ENCODE measurements at regions not wholly inside any gene's neighbourhood (a gene's known extent, or its start where the extent isn't known, plus 50 kb on each side); places are given as distances from the start of the nearest gene placed in this dataset.
"Not testable (repeated sequence)": the region's sequence is repeated elsewhere in the genome, so short reads cannot be mapped to it uniquely, and the experiment has no call there.

DNA sequence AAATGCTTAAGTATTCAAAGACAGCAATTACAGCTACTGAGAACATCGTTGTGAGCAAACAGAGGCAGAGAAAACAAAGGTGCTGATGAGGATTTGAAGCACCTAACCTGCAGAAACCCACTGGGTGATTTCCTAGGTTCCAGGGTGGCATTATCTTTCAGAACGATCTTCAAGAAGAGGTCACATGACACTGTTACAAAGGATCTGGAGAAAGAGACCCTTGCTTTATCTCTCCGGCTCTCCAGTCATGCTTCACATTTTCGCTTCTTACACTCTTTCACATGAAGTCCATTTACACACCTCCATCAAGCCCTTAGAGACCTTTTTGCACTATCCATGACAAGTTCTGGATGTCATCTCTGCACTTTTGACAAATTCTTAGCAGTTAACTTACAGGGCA, 70.8 kb downstream of the GOLGA8B start:
- ATAC-seq, result no peak
- intact Hi-C loops (cut with DNase I), result no loop called here
- peaks cover 16% of the 10 kb centered on the region for H3K27me3 ChIP-seq (ENCODE audit: low read depth)

DNA sequence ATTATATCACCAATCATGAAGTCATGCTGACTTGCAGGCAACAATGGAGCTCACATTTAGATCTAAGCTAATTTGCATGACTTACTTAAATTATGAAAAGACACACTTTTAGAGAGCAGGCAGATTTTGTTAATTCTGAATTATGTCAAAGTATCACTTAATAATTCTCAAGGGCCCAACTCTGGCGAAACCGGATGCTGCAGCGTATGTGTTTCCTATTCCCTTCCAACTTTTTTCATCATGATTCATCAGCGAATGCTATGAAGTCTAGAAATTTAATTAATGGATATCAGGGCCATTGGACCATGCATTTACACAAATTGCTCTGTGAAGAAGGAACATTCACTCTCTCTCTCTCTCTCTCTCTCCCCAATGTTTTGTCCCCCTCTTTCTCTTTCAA, 63.5 kb upstream of the GOLGA8A start:
- TF ChIP-seq, protein P1, sequence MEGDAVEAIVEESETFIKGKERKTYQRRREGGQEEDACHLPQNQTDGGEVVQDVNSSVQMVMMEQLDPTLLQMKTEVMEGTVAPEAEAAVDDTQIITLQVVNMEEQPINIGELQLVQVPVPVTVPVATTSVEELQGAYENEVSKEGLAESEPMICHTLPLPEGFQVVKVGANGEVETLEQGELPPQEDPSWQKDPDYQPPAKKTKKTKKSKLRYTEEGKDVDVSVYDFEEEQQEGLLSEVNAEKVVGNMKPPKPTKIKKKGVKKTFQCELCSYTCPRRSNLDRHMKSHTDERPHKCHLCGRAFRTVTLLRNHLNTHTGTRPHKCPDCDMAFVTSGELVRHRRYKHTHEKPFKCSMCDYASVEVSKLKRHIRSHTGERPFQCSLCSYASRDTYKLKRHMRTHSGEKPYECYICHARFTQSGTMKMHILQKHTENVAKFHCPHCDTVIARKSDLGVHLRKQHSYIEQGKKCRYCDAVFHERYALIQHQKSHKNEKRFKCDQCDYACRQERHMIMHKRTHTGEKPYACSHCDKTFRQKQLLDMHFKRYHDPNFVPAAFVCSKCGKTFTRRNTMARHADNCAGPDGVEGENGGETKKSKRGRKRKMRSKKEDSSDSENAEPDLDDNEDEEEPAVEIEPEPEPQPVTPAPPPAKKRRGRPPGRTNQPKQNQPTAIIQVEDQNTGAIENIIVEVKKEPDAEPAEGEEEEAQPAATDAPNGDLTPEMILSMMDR (IDR thresholded peaks at IDR 0.05), result no peak
- Histone ChIP-seq H3K4me3 (no peak overlapping the region), H3K27ac (no peak overlapping the region), H3K27me3 (ENCODE audit: low read depth) (peaks cover 11% of the 10 kb centered on the region), H3K4me1 (no peaks in the 10 kb centered on the region), H3K36me3 (no peaks in the 10 kb centered on the region), H3K9me3 (no peaks in the 10 kb centered on the region)
- DNase-seq, result no peak
- no peak for ATAC-seq
- intact Hi-C loops (cut with DNase I), result no loop called here

More for the DNA sequence above, 70.8 kb downstream of the GOLGA8B start:
- H3K4me1 ChIP-seq, result peaks cover 17% of the 10 kb centered on the region
- H3K27ac ChIP-seq, result no peak overlapping the region
- H3K36me3 ChIP-seq, result no peaks in the 10 kb centered on the region
- no peaks in the 10 kb centered on the region for H3K9me3 ChIP-seq
- TF ChIP-seq, protein P1 (IDR thresholded peaks at IDR 0.05), result no peak
- no peak overlapping the region for H3K4me3 ChIP-seq
- no peak for DNase-seq

DNA sequence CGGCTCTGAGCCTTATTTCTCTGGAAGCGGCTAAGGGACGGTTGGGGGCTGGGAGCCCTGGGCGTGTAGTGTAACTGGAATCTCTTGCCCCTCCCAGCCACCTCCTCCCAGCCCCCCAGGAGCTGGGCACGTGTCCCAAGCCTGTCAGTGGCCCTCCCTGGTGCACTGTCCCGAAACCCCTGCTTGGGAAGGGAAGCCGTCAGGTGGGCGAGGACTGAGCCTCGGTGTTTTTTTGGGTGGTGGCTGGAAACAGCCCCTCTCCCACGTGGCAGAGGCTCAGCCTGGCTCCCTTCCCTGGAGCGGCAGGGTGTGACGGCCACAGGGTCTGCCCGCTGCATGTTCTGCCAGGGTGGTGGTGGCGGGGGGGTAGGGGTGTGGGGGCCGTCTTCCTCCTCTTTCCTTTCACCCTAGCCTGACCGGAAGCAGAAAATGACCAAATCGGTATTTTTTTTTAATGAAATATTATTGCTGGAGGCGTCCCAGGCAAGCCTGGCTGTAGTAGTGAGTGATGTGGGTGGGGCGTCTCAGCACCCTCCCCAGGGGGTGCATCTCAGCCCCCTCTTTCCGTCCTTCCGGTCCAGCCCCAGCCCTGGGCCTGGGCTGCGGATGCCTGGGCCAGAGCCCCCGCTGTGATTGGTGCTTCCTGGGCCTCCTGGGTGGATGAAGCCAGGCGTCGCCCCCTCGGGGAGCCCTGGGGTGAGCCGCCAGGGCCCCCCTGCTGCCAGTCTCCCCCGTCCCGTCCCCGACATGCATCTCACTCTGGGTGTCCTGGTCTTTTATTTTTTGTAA, 58.8 kb upstream of the GOLGA8A start:
- H3K4me3 ChIP-seq, result no peak overlapping the region
- no peaks in the 10 kb centered on the region for H3K4me1 ChIP-seq
- no peak overlapping the region for H3K27ac ChIP-seq
- ATAC-seq, result no peak
- no peaks in the 10 kb centered on the region for H3K36me3 ChIP-seq
- H3K27me3 ChIP-seq (ENCODE audit: low read depth), result peaks cover 55% of the 10 kb centered on the region
- intact Hi-C loops (cut with DNase I), result no loop called here
- DNase-seq, result no peak
- peaks cover 3% of the 10 kb centered on the region for H3K9me3 ChIP-seq
- TF ChIP-seq, protein P1 (IDR thresholded peaks at IDR 0.05), result no peak

DNA sequence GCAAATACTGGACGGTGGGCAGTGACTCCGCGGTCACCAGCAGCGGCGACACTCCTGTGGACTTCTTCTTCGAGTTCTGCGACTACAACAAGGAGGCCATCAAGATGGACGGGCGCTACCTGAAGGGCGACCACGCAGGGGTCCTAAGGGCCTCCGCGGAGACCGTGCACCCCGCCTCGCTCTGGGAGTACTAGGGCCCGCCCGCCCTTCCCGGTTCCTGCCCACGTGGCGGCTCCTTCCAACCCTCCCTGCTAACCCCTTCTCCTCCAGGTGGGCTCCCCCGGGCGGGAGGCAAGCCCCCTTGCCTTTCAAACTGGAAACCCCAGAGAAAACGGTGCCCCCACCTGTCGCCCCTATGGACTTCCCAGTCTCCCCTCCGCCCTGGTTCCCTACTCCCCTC, 58.1 kb upstream of the GOLGA8A start:
- H3K27me3 ChIP-seq (ENCODE audit: low read depth), result peaks cover 61% of the 10 kb centered on the region
- ATAC-seq, result peak in 1 of 2 donors; percentile 21
- H3K27ac ChIP-seq; H3K9me3 ChIP-seq; intact Hi-C loops (cut with DNase I); H3K36me3 ChIP-seq; DNase-seq; H3K4me1 ChIP-seq; H3K4me3 ChIP-seq: not testable (repeated sequence)

DNA sequence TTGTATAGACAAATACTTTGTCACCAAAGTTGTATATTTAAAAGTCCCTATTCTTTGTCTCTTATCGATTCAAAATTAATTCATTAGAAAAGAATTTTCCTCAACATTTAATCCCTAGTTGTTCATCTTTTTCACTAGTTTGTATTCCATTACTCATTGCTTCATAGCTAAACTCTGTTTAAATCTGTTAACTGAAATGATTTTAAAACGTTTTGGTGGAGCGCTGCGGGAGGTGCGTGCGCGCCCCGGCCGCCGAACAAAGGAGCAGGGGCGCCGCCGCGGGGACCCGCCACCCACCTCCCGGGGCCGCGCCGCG, 56.4 kb upstream of the GOLGA8A start:
- Histone ChIP-seq H3K27ac (no peak overlapping the region), H3K36me3 (no peaks in the 10 kb centered on the region), H3K27me3 (ENCODE audit: low read depth) (peaks cover 68% of the 10 kb centered on the region), H3K4me1 (no peaks in the 10 kb centered on the region), H3K9me3 (peaks cover 4% of the 10 kb centered on the region), H3K4me3 (no peak overlapping the region)
- TF ChIP-seq, protein P1 (IDR thresholded peaks at IDR 0.05), result no peak
- ATAC-seq (no peak), DNase-seq (no peak)
- intact Hi-C loops (cut with DNase I), result no loop called here

DNA sequence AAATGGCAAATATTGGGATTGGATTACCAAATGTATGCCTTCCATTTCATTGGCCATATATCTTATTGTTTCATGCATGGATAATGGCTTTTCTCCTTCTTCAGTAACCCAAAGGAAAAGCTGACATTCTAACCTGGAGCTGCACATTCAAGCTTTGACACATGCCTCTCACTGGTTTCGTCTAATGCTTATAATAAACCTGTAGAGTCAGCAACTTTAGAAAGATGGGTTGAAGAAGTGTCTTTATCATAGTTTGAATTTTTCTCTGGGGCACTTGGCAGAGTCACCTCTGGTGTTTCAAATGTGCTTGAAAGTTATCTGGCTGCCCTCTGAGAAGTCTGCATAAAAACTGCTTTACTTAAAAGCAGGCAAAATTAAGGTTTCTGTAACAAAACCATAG, 55.4 kb upstream of the GOLGA8A start:
- Histone ChIP-seq H3K4me1 (no peaks in the 10 kb centered on the region), H3K4me3 (no peak overlapping the region), H3K27me3 (ENCODE audit: low read depth) (peaks cover 71% of the 10 kb centered on the region), H3K27ac (no peak overlapping the region), H3K9me3 (peaks cover 4% of the 10 kb centered on the region), H3K36me3 (no peaks in the 10 kb centered on the region)
- ATAC-seq (no peak), DNase-seq (no peak)
- intact Hi-C loops (cut with DNase I), result no loop called here
- TF ChIP-seq, protein P1 (IDR thresholded peaks at IDR 0.05), result no peak

DNA sequence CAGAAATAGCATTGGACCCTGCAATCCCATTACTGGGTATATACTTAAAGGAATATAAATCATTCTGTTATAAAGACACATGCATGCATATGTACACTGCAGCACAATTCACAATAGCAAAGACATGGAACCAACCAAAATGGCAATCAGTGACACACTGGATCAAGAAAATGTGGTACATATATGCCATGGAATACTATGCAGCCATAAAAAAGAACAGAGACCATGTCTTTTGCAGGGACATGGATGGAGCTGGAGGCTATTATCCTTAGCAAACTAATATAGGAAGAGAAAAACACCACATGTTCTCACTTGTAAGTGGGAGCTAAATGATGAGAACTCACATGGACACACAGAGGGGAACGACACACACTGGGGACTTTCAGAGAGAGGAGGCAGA, 53.9 kb upstream of the GOLGA8A start:
- H3K27ac ChIP-seq; intact Hi-C loops (cut with DNase I); H3K9me3 ChIP-seq; H3K36me3 ChIP-seq; DNase-seq; H3K4me1 ChIP-seq; ATAC-seq; H3K4me3 ChIP-seq: not testable (repeated sequence)
- H3K27me3 ChIP-seq (ENCODE audit: low read depth), result peaks cover 64% of the 10 kb centered on the region
